Posterior vena cava (tissue), 2 donors: ENCODE measurements at regions not wholly inside any gene's neighbourhood (a gene's known extent, or its start where the extent isn't known, plus 50 kb on each side); places are given as distances from the start of the nearest gene placed in this dataset.
"Not testable (repeated sequence)": the region's sequence is repeated elsewhere in the genome, so short reads cannot be mapped to it uniquely, and the experiment has no call there.

ENCODE experiments used
- DNase-seq: peaks from one replicate; pipeline ENCODE4 v3.0.0-alpha.2; 2020; ENCODE audit warnings: low spot score
- intact Hi-C, 2 donors: fragments of 100-400 bp; cut with DNase I; formaldehyde crosslinking; loops; one replicate each; pipeline versions ENCODE4 v1.14.1 to v1.14.2; 2022 to 2023
- donor health status: DM: yes; HTN: yes; CAD: no.
- donor health status: DM: yes; HTN: yes; CAD: no.

DNA sequence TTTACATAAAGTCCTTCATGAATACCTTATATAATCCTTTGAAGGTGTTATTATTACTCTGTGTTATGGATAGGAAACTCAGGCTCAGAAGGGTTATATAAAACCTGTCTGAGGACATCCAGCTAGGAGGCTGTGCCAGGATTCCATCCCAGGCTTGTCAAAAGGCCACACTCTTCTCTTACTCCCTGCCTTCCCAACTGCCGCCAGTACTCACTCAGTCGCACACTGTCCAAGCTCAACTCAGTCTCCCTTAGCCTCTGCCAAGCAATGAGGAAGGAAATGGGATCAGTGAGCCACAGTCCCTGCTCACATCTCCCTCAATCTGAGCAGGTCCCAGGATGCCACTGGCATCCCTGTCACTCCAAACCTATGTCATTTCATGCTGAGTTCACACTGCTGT is 94.4 kb downstream of the NAV1 start:
- no peak for DNase-seq
- intact Hi-C loops, result no loop called here

DNA sequence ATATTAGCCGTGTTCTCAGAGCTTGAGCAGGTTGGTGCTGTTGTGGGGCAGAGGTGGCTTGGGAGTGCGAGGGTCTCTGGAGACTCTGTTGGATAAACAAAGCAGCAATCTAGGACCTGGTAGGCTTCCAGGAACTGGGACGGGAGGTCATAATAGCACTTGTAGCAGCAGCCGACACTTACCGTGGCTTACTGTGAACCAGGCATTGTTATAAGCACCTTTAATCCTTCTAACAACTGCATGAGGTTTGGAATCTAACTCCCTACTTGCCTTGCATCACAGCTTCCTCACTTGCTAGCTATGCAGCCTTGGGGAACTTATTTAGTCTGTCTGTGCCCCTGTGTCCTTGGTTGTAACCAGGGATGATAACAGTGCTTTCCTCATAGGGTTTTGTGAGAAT is 94.9 kb downstream of the NAV1 start:
- no peak for DNase-seq
- intact Hi-C loops, result no loop called here

DNA sequence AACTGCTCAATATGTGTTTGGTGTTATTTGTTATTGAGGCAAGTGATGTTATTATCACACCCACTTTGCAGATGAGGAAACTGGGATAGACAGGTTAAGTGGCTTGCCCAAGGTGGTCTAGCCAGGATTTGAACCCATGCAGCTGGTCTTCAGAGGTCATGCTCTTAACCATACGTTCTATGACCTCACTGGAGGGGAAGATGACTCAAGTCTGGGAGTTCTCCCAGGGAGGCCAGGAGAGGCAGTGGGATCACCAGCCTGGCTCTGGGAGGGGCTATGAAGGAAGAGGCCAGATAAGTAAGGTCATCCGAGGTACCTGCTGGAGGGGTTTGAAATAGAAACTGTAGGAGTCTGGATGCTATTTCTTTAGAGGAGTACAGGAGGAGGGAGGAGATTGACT is 95.3 kb downstream of the NAV1 start:
- DNase-seq, result no peak
- intact Hi-C loops, result no loop called here

DNA sequence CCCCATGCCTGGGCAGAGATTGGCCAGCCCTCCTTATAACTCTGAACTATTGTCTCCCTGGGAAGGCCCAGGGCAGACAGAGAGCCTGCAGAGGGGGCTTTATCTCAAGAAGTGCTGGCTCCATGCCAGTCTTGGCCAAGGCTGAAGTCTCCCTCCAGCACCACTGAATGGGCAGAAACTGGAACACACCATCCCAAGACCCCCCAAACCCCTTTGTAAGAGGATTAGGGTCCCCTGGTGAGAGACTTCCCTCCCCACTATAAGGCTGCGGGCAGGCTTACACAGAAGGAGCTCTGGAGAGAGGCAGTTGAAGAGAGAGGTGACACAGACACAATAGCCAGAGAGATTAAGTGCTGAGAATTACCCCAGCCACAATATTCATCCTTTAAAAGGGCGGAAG is 97.2 kb downstream of the NAV1 start:
- DNase-seq, result no peak

DNA sequence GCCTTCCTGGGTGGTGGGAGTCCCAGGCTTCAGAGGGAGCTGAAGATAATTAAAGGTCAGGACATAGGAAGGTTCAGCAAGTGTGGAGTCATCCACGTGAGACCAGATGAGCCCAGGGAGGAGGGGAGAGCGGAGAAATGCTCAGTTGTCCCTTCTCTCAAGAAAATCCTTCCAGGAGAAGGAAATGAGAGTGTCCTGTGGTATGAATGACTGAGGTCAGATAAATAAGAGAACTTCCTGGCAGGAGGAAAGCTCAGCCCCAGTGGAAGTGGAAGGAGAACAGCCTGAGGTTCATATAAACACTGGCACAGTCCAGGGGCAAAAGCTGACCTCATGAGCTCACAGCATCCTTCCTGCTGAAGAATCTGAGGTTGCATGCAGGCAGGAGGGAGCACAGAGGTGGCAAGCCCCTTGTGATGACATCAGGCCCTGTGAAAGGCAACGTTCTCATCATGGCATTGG is 97.6 kb downstream of the NAV1 start:
- intact Hi-C loops, result no loop called here
- DNase-seq, result no peak

More for the DNA sequence above, 97.2 kb downstream of the NAV1 start:
- intact Hi-C loops, result no loop called here

DNA sequence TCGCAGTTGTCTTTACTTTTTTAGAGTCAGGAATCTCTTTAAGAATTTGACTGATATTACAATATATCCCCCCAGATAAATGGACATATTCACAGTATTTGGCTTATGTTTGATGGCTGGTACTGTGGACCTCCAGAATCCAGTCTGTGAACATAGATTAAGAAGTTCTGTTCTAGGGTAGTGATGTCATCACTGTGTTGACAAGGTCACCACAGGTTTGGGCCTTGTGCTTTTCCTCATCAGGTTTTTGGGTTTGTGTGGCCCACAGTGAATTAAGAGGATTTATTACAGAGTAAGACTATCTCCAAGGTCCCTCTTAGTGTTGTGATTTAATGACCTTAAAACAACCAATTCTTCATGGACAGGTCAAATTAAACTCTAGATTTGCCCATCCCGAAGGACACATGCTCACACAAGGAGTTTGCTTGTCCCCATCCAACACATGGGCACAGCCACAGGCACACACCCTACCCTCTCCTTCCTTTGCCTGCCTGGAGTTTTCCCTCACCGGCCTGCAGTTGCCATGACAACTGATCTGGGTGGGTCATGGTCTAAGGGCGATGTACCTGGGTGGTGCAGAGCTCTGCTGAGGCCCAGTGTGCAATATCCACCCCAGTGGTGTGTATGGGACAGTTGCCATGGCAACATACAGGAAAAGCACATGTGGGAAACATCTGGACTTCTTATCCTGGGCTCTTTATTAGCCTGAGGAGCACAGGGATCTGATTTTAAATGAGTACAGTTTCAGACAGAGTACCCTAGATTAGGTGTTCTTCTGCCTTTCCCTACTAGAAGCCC is 98.6 kb downstream of the NAV1 start:
- DNase-seq, result no peak
- intact Hi-C loops, result no loop called here

DNA sequence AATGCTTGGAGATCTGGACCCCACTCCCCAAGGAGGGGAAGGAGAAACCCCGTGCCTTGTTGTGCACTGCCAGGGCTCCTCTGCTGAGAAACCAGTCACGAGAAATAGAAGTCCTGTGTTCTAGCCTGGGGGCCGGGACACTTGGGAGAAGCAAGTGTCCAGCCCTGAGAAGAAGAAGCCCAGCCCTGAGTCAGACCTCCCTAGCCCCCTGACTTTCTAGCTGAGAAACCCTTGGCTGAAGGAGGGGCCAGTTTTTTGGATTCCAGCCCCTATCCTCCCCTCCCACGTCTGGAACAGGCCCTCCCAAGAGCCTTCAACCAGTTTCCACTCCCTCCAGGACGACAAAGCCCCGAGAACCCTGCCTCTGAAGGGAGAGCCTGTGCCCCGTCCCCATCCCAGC is 100.5 kb downstream of the NAV1 start:
- intact Hi-C loops, result no loop called here
- no peak for DNase-seq

DNA sequence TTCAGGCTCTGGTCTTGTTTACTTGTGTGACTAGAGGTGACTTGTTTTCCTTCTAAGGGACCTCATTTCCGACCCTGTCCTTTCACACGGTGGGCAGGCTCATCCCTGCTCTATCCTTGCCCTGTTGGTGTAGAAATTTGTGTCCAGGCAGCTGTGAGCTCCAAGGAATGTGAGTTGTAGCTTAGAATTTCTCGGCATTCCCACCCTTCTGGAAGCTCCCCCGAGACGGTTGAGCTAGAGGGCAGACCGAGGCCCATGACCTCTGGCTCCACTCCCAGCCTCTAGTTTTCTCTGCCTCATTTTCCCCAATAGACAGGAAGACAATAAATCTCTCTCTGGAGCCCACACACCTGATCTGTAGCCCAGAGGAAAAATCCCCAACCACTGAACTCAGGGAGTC is 100.9 kb downstream of the NAV1 start:
- intact Hi-C loops, result loop anchor here in 1 of 2 donors (5.0 kb wide), 1 partner anchor 1113 kb away; no protein-coding TSS in a partner anchor
- no peak for DNase-seq

DNA sequence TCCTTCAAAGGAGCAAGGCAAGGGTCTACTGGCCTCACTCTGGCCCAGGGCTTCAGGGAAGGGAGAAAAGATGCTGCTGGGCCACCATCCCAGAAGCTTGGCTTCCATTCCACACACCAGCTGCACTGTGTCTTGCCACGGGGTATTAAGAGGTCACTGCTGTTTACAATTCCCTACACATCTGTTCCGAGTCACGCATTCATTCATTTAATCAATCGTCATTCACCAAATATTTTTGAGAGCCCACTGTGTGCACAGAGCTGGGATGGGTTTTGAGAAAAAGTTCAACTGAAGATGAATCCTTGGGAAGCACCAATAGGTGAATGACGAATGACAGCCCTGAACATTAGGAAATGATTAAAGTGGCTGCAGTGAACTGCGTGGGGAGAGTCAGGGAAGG is 101.7 kb downstream of the NAV1 start:
- intact Hi-C loops, result loop anchor here in 1 of 2 donors (5.0 kb wide), 1 partner anchor 1113 kb away; no protein-coding TSS in a partner anchor
- DNase-seq, result no peak

DNA sequence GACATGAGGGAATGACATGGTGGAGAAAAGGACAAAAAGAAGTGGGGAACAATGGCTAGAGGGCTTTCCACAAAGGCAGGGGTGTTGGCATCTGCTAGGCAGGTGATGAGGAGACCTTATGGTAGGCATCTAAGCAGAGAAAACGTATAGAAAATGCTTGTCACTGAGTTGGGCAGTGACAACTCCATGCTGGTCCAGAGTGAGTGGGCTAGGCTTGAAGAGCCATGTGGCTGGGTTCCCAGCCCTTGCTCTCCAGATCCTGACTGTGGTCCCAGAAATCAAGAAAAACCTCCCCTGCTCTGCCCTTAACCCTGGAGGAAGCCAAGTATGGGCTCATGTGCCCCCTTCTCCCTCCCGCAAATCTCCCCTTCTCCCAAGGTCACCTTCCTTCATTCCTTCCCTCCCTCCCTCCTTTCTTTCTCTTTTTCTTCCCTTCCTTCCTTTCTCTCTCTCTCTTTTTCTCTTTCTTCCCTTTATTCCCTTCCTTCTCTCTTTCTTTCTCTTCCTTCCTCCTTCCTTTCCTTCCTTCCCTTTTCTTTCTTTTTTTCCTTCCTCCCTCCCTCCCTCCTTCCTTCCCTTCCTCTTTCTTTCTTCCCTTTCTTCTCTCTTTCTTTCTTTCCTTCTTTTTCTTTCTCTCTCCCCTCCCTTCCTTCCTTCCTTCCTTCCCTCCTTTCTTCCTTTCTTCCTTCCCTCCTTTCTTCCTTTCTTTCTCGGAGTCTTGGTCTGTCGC is 102.8 kb downstream of the NAV1 start:
- no peak for DNase-seq
- intact Hi-C loops, result loop anchor here in 1 of 2 donors (5.0 kb wide), 1 partner anchor 1114 kb away; no protein-coding TSS in a partner anchor

DNA sequence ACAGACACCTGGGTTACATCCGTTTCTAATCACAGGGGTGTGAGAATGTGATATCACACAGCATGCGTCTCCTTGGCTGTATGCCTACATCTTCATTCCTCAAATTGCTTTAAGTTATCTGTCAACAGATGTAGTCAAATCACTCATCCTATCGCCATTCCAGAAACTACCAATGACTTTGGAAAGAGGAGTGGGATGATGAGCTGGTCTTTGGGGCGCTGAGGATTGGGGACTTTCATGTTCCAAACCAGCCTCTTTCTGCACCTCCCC is 104.8 kb downstream of the NAV1 start:
- intact Hi-C loops, result loop anchor here in 1 of 2 donors (5.0 kb wide), 1 partner anchor 1116 kb away; no protein-coding TSS in a partner anchor
- DNase-seq, result no peak

DNA sequence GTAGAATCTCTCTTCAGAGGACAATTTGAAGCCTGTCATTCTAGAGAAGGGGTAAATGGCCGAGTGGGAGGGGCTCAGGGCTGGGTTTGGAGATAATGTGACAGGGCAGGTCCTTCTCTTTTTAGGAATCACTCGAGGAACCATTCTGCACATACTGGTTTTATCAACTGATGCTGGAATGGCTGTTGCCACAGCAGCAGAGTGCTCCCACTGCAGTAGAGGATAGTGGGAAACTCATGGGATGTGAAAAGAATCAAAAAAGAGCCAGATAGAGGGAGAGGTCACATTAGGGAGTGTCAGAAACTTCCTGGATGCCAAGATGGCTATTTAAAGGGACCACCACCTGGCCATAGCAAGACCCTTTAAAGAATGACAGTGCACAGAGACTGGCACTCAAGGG is 105.3 kb downstream of the NAV1 start:
- no peak for DNase-seq
- intact Hi-C loops, result loop anchor here in 1 of 2 donors (5.0 kb wide), 1 partner anchor 1117 kb away; no protein-coding TSS in a partner anchor

DNA sequence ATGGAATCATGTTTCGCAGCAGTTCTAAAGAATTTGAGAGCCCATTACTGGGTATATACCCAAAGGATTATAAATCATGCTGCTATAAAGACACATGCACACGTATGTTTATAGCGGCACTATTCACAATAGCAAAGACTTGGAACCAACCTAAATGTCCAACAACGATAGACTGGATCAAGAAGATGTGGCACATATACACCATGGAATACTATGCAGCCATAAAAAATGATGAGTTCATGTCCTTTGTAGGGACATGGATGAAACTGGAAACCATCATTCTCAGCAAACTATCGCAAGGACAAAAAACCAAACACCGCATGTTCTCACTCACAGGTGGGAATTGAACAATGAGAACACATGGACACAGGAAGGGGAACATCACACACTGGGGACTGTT is 106.1 kb downstream of the NAV1 start:
- not testable (repeated sequence) for DNase-seq
- intact Hi-C loops, result loop anchor here in 1 of 2 donors (5.0 kb wide), 1 partner anchor 1118 kb away; no protein-coding TSS in a partner anchor

DNA sequence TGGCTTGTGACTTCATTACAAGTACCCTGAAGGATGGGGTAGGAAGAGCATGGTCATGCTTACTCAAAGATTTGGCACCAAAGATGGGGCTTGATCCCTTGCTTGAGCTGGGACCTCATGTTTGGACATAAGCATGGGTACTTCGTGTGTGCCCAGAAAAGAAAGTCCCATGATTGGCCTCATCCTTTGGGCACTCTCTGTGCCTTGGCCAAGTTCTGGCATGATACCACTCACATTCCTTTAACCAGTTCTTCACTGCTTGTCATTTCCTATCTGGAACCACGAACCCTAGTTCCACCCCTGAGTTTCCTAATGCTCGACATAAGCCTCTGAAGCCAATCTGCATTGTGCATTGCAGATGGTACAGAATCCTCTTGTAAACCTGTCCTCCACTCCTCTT is 107.0 kb downstream of the NAV1 start:
- intact Hi-C loops, result no loop called here

DNA sequence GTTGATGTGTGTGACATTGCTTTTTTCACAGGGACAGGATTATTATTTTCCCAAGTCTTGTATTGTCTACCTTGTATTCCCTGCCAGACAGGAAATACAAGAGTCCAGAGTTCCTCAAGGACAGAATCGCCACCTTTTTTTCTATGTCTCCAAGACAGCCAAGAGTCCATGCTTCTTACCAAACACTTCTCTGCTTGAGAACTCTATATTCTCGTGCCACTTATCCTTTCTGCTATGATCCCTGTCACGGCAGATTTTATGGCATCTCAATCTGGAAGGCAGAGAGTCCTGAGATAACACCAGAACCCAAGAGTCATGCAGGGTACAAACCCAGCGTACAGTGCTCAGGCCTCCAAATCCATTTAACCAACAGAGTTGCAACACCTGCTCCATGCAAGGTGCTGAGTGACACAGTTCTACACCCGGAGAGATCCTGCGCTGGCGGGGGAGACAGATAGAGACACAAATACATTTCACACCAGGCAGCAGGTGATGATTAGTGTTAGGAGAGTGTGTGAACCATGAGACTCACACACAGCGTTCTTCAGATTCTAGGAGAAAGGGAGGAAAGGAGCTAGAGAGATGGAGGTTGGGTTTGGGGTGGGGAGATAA is 107.6 kb downstream of the NAV1 start:
- no peak for DNase-seq
- intact Hi-C loops, result no loop called here

More for the DNA sequence above, 107.0 kb downstream of the NAV1 start:
- DNase-seq, result no peak

DNA sequence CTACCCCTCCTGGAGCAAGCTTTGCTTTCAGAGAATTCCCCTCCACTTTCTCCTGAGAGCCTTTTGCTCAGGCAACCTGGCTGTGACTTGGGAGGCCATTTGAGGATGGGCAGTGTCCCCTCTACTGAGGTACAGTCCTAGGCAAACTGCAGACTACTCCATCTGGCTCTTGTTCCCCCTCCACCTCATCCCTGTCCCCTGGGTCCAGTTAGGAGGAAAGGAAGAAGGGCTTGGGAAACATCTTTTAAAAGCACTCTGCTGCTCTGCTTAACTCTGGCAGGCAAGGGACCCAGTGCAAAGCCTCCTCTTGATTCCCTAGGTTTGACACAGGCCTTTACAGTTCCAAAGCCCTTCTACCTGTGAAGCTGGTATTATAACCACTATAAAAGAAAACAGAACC is 108.2 kb downstream of the NAV1 start:
- intact Hi-C loops, result no loop called here

DNA sequence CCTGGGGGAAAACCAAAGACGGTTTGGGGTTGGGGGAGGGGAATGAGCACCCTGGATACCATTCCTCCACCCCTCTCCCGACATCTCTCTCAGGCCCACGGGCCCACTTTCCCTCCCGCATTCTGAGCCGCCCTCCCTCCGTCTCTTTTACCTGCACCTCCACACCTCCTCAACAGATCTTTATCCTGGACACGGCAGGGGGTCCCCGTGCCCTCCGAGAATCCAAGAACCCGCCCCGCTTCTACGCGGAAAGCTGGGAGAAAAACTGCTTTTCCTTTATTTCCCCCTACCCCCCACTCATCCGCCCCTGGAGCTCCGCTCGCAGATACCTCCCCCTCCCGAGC is 108.8 kb downstream of the NAV1 start:
- DNase-seq, result no peak
- intact Hi-C loops, result no loop called here

More for the DNA sequence above, 108.2 kb downstream of the NAV1 start:
- no peak for DNase-seq

DNA sequence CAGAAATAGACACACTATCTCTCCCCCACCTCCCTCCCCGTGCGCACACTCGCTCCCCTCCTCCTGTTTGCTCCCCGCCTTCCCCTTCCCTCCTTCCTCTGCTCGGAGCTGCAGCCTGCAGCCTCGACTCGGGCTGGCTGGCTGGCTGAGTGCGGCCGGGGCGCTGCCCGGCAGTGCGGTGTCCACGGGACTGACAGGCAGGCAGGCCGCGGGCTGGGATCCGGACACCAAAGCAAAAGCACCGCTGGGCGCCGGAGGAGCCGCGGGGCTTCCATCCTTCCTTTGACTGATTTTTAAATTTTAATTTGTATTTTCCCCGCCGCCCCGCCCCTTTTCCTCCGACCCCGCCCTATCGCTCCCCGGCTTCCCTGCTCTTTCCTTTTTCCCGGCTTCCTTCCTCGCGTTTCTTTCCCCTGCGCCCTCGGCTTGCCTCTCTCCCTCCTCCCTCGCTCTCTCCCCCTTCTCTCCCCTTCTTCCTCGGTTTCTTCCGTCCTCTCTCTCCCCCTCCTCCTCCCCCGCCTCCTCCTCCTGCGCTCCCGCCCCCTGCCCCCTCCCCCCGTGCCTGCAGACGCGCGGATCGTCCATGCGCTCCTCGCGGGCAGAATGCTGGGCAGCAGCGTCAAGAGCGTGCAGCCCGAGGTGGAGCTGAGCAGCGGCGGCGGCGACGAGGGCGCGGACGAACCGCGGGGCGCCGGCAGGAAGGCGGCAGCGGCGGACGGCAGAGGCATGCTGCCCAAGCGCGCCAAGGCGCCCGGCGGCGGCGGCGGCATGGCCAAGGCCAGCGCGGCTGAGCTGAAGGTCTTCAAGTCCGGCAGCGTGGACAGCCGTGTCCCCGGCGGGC is 109.4 kb downstream of the NAV1 start:
- no peak for DNase-seq
- intact Hi-C loops, result no loop called here

DNA sequence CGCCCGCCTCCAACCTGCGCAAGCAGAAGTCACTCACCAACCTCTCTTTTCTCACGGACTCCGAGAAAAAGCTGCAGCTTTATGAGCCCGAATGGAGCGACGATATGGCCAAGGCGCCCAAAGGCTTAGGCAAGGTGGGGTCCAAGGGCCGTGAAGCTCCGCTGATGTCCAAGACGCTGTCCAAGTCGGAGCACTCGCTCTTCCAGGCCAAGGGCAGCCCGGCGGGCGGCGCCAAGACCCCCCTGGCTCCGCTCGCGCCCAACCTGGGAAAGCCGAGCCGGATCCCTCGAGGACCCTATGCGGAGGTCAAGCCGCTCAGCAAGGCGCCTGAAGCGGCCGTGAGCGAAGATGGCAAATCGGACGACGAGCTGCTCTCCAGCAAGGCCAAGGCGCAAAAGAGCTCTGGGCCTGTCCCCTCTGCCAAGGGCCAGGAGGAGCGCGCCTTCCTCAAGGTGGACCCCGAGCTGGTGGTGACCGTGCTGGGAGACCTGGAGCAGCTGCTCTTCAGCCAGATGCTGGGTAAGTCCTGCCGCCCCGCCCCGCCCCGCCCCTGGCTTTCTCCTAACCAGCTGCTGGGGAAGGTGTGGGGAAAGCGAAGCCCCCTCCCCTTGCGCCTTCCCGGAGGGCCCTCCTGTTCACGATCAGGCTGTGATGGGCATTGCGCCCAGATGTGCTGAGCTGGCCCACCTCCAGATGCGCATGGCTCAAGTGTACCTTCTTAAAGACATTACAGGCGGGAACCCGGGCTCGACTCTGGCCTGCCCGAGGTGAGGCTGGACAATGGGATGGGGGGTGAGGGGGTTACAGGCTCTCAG is 110.2 kb downstream of the NAV1 start:
- intact Hi-C loops, result no loop called here
- no peak for DNase-seq
